ENCODE measurements at regions not wholly inside any gene's neighbourhood (a gene's known extent, or its start where the extent isn't known, plus 50 kb on each side); places are given as distances from the start of the nearest gene placed in this dataset.

DNA sequence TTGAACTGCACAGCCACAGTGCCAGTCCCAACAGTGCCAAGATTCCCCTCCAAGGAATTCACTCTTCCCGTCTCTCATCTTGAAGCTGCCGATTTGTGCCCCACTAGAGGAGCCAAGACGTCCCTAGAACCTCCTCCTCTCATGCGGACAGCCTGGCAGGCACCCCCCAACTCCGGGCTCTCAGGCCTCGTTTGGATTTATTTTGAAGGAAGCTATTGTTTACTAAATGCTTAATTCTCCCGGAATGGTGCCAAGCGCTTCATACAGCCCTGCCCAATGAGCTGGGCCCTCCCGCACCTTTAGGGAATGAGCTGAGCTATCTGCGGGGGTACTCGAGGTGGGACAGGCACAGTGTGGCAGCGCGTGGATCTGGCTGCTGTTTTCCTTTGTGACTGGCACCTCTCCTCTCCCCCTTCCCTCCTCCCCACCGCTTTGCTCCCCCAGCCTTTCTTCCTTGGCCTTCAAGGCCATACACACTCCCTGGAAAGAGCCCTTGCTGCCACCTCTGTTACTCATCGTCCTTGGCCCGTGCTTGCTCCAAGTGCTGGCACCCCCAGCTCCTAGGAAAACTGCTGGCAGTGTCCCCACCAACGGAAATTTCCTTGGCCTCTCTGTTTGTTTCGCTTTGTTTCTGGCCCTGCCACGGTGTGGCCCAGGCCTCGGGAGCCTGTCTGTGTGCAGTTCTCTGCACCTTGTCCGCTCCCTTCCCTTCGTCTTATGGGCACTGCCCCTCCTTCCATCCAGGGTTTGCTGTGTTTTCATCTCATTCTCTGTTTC, 49.9 kb upstream of the CDR2 start:
- H3K4me3 ChIP-seq (ENCODE audit: low read depth, low read length): no peak overlapping the region
- no peaks in the 10 kb centered on the region for H3K27me3 ChIP-seq (ENCODE audit: insufficient read depth, low read depth, severe bottlenecking)
- no peaks in the 10 kb centered on the region for H3K9me3 ChIP-seq (ENCODE audit: severe bottlenecking)
- peaks cover 4% of the 10 kb centered on the region; the same call in 1 of the 2 replicates for H3K36me3 ChIP-seq
- no peak for TF ChIP-seq CTCF (IDR thresholded peaks at IDR 0.05; ENCODE audit: low read depth, low read length)
- H3K27ac ChIP-seq: no peak overlapping the region
- no peak for DNase-seq

Data from WERI-Rb-1 (cell line).